ENCODE measurements at regions not wholly inside any gene's neighbourhood (a gene's known extent, or its start where the extent isn't known, plus 50 kb on each side); places are given as distances from the start of the nearest gene placed in this dataset.

DNA sequence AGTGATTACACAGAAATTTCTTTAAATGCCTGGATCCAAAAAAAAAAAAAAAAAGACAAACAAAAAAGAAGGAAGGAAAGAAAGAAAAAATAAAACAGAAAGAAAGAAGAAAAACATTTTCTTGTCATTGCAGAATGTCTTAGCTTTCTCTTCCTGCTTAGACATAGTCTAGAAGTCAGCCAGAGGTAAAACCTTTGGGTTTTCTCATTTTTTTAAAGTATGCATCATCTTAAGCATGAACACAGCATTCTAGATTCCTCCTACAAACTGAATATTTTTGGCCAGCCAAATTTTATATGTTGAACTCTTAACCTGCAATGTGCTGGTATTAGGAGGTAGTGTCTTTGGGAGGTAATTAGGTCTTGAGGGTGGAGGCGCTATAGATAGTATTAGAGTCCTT is 243.9 kb downstream of the TRIB2 start:
- TF ChIP-seq, protein P1, sequence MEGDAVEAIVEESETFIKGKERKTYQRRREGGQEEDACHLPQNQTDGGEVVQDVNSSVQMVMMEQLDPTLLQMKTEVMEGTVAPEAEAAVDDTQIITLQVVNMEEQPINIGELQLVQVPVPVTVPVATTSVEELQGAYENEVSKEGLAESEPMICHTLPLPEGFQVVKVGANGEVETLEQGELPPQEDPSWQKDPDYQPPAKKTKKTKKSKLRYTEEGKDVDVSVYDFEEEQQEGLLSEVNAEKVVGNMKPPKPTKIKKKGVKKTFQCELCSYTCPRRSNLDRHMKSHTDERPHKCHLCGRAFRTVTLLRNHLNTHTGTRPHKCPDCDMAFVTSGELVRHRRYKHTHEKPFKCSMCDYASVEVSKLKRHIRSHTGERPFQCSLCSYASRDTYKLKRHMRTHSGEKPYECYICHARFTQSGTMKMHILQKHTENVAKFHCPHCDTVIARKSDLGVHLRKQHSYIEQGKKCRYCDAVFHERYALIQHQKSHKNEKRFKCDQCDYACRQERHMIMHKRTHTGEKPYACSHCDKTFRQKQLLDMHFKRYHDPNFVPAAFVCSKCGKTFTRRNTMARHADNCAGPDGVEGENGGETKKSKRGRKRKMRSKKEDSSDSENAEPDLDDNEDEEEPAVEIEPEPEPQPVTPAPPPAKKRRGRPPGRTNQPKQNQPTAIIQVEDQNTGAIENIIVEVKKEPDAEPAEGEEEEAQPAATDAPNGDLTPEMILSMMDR (IDR thresholded peaks at IDR 0.05 in 4 of 5, conservative IDR thresholded peaks at IDR 0.05 in 1 of 5), result no peak
- no peak for TF ChIP-seq POLR2A (IDR thresholded peaks at IDR 0.05)

Measured in gastrocnemius medialis (tissue), 4 donors.